ENCODE measurements at regions not wholly inside any gene's neighbourhood (a gene's known extent, or its start where the extent isn't known, plus 50 kb on each side); places are given as distances from the start of the nearest gene placed in this dataset.

GRCh38 chr6:151704383-151704782, 103.1 kb upstream of the ESR1 start:
- H3K4me1 Mint-ChIP-seq: peaks cover 0 to 8% (median 1%) of the 10 kb centered on the region in 4 donors
- no peak overlapping the region for H3K27ac Mint-ChIP-seq
- no peaks in the 10 kb centered on the region for H3K27me3 Mint-ChIP-seq
- no peaks in the 10 kb centered on the region for H3K36me3 Mint-ChIP-seq
- ATAC-seq (no peak), DNase-seq (no peak)
- no peaks in the 10 kb centered on the region for H3K9me3 Mint-ChIP-seq
- POLR2A ChIA-PET: no interaction called here
- H3K4me3 Mint-ChIP-seq: no peak overlapping the region

GRCh38 chr6:151705993-151706733, 101.3 kb upstream of the ESR1 start:
- no peak for DNase-seq
- H3K4me1 Mint-ChIP-seq: peaks cover 0 to 8% (median 1%) of the 10 kb centered on the region in 4 donors
- peaks cover 0 to 3% (median 0%) of the 10 kb centered on the region in 9 donors for H3K9me3 Mint-ChIP-seq
- H3K27me3 Mint-ChIP-seq: peaks cover 0 to 2% (median 0%) of the 10 kb centered on the region in 5 donors
- no peaks in the 10 kb centered on the region for H3K36me3 Mint-ChIP-seq
- POLR2A ChIA-PET: no interaction called here
- H3K27ac Mint-ChIP-seq: no peak overlapping the region
- ATAC-seq: no peak
- H3K4me3 Mint-ChIP-seq: no peak overlapping the region

- ATAC-seq (no peak), DNase-seq (no peak)
- Mint-ChIP-seq H3K36me3 (peaks cover 0 to 19% (median 2%) of the 10 kb centered on the region in 3 donors), H3K27me3 (peaks cover 0 to 6% (median 0%) of the 10 kb centered on the region in 5 donors), H3K4me3 (no peak overlapping the region), H3K9me3 (peaks cover 0 to 32% (median 18%) of the 10 kb centered on the region in 9 donors), H3K27ac (no peak overlapping the region), H3K4me1 (no peaks in the 10 kb centered on the region)
- POLR2A ChIA-PET: no interaction called here
Observed at GRCh38 chr6:151709329-151709728, 98.2 kb upstream of the ESR1 start.

GRCh38 chr6:151716526-151716932, 91.0 kb upstream of the ESR1 start:
- Mint-ChIP-seq H3K9me3 (peaks cover 0 to 45% (median 27%) of the 10 kb centered on the region in 9 donors), H3K4me3 (no peak overlapping the region), H3K4me1 (peaks cover 0 to 2% (median under 1%) of the 10 kb centered on the region in 4 donors), H3K27ac (peak overlapping the region in 5 of 10 donors; percentile 21 to 55 (median 29)), H3K36me3 (peaks cover 0 to 32% (median 10%) of the 10 kb centered on the region in 3 donors), H3K27me3 (peaks cover 2 to 28% (median 9%) of the 10 kb centered on the region in 5 donors)
- DNase-seq: no peak
- POLR2A ChIA-PET: no interaction called here
- ATAC-seq: no peak

GRCh38 chr6:151719070-151719469, 88.4 kb upstream of the ESR1 start:
- H3K27me3 Mint-ChIP-seq: peaks cover 2 to 27% (median 8%) of the 10 kb centered on the region in 5 donors
- POLR2A ChIA-PET: no interaction called here
- DNase-seq (no peak), ATAC-seq (no peak)
- peaks cover 0 to 20% (median 14%) of the 10 kb centered on the region in 9 donors for H3K9me3 Mint-ChIP-seq
- H3K27ac Mint-ChIP-seq: no peak overlapping the region
- H3K36me3 Mint-ChIP-seq: peaks cover 0 to 16% (median 8%) of the 10 kb centered on the region in 3 donors
- no peak overlapping the region for H3K4me3 Mint-ChIP-seq
- peaks cover 0 to 12% (median 3%) of the 10 kb centered on the region in 4 donors for H3K4me1 Mint-ChIP-seq

- POLR2A ChIA-PET: no interaction called here
- ATAC-seq (no peak), DNase-seq (no peak)
- Mint-ChIP-seq H3K27me3 (peaks cover 0 to 18% (median 5%) of the 10 kb centered on the region in 5 donors), H3K4me1 (peaks cover 0 to 13% (median 9%) of the 10 kb centered on the region in 4 donors), H3K9me3 (peaks cover 0 to 1% (median 0%) of the 10 kb centered on the region in 9 donors), H3K27ac (no peak overlapping the region), H3K4me3 (no peak overlapping the region), H3K36me3 (no peaks in the 10 kb centered on the region)
Observed at GRCh38 chr6:151721146-151721545, 86.3 kb upstream of the ESR1 start.

GRCh38 chr6:151721671-151722070, 85.8 kb upstream of the ESR1 start:
- DNase-seq (no peak), ATAC-seq (no peak)
- Mint-ChIP-seq H3K36me3 (no peaks in the 10 kb centered on the region), H3K4me3 (no peak overlapping the region), H3K27me3 (peaks cover 0 to 18% (median 5%) of the 10 kb centered on the region in 5 donors), H3K9me3 (no peaks in the 10 kb centered on the region), H3K4me1 (peaks cover 0 to 13% (median 9%) of the 10 kb centered on the region in 4 donors), H3K27ac (peak overlapping the region in 1 of 10 donors; percentile 52)
- POLR2A ChIA-PET: no interaction called here

- no peak for ATAC-seq
- Mint-ChIP-seq H3K4me1 (peaks cover 0 to 13% (median 9%) of the 10 kb centered on the region in 4 donors), H3K27me3 (peaks cover 0 to 18% (median 5%) of the 10 kb centered on the region in 5 donors), H3K9me3 (no peaks in the 10 kb centered on the region), H3K36me3 (no peaks in the 10 kb centered on the region), H3K27ac (no peak overlapping the region), H3K4me3 (no peak overlapping the region)
- POLR2A ChIA-PET: interaction anchor here (0.6 kb wide), 1 partner anchor 333 kb away, joined by 7 read pairs; no protein-coding TSS in a partner anchor
- no peak for DNase-seq
Observed at GRCh38 chr6:151722342-151722741, 85.1 kb upstream of the ESR1 start.

- Mint-ChIP-seq H3K36me3 (no peaks in the 10 kb centered on the region), H3K27ac (no peak overlapping the region), H3K4me3 (no peak overlapping the region), H3K9me3 (no peaks in the 10 kb centered on the region), H3K4me1 (peaks cover 0 to 13% (median 9%) of the 10 kb centered on the region in 4 donors), H3K27me3 (peaks cover 0 to 18% (median 5%) of the 10 kb centered on the region in 5 donors)
- ATAC-seq (peak; percentile 33 to 72), DNase-seq (peak in 2 of 10 donors; percentile 1 to 21)
- POLR2A ChIA-PET: interaction anchor here (0.6 kb wide), 1 partner anchor 334 kb away, joined by 7 read pairs; no protein-coding TSS in a partner anchor
Observed at GRCh38 chr6:151723152-151723551, 84.3 kb upstream of the ESR1 start.

GRCh38 chr6:151729829-151730495, 77.5 kb upstream of the ESR1 start:
- POLR2A ChIA-PET: no interaction called here
- H3K36me3 Mint-ChIP-seq: peaks cover 0 to 12% (median 0%) of the 10 kb centered on the region in 3 donors
- H3K27ac Mint-ChIP-seq: no peak overlapping the region
- H3K9me3 Mint-ChIP-seq: peaks cover 0 to 18% (median 2%) of the 10 kb centered on the region in 9 donors
- H3K4me3 Mint-ChIP-seq: no peak overlapping the region
- H3K4me1 Mint-ChIP-seq: peaks cover 0 to 9% (median 4%) of the 10 kb centered on the region in 4 donors
- DNase-seq (no peak), ATAC-seq (no peak)
- H3K27me3 Mint-ChIP-seq: peaks cover 0 to 7% (median 0%) of the 10 kb centered on the region in 5 donors

GRCh38 chr6:151730496-151730870, 77.0 kb upstream of the ESR1 start:
- no peak overlapping the region for H3K4me3 Mint-ChIP-seq
- peaks cover 0 to 6% (median 3%) of the 10 kb centered on the region in 4 donors for H3K4me1 Mint-ChIP-seq
- peaks cover 0 to 18% (median 2%) of the 10 kb centered on the region in 9 donors for H3K9me3 Mint-ChIP-seq
- POLR2A ChIA-PET: no interaction called here
- H3K27ac Mint-ChIP-seq: no peak overlapping the region
- H3K27me3 Mint-ChIP-seq: peaks cover 0 to 7% (median 0%) of the 10 kb centered on the region in 5 donors
- peaks cover 0 to 12% (median 0%) of the 10 kb centered on the region in 3 donors for H3K36me3 Mint-ChIP-seq
- no peak for DNase-seq
- ATAC-seq: no peak

- Mint-ChIP-seq H3K27ac (no peak overlapping the region), H3K4me1 (no peaks in the 10 kb centered on the region), H3K27me3 (peaks cover 0 to 7% (median 1%) of the 10 kb centered on the region in 5 donors), H3K9me3 (peaks cover 0 to 18% (median 2%) of the 10 kb centered on the region in 9 donors), H3K36me3 (peaks cover 0 to 12% (median 0%) of the 10 kb centered on the region in 3 donors), H3K4me3 (no peak overlapping the region)
- ATAC-seq (no peak), DNase-seq (no peak)
- POLR2A ChIA-PET: no interaction called here
Observed at GRCh38 chr6:151731313-151731712, 76.2 kb upstream of the ESR1 start.
